Fibroblast of lung (primary cell): ENCODE measurements at regions not wholly inside any gene's neighbourhood (a gene's known extent, or its start where the extent isn't known, plus 50 kb on each side); places are given as distances from the start of the nearest gene placed in this dataset.

ENCODE experiments used
- DNase-seq, 2 donors: peaks; one replicate each; pipeline versions ENCODE4 v3.0.0 to v3.0.0-alpha.2; 2010; ENCODE audit warnings: low read depth in 2 of 2
- H2AFZ ChIP-seq: 2 replicates; pipeline ENCODE4 v1.5.1; 2012; ENCODE audit warnings: low read length, control low read depth, inconsistent platforms
- H3K27ac ChIP-seq: 2 replicates; pipeline ENCODE4 v1.5.1; 2011; ENCODE audit warnings: low read length, control low read depth; ENCODE audit not compliant: insufficient read depth
- H3K27me3 ChIP-seq: 2 replicates; pipeline ENCODE4 v1.5.1; 2011; ENCODE audit warnings: mild to moderate bottlenecking, low read length; ENCODE audit not compliant: control insufficient read depth, insufficient read depth
- H3K36me3 ChIP-seq: 2 replicates; pipeline ENCODE4 v1.5.1; 2011; ENCODE audit warnings: low read length; ENCODE audit not compliant: control insufficient read depth, insufficient read depth
- H3K4me1 ChIP-seq: 2 replicates; pipeline ENCODE4 v1.5.1; 2011; ENCODE audit warnings: low read length; ENCODE audit not compliant: control insufficient read depth, insufficient read depth; ENCODE audit errors: extremely low read depth
- H3K4me2 ChIP-seq: 2 replicates; pipeline ENCODE4 v1.5.1; 2011; ENCODE audit warnings: low read length, control low read depth; ENCODE audit not compliant: insufficient read depth; ENCODE audit errors: extremely low read depth
- H3K4me3 ChIP-seq, 4 experiments: fragments of 200-600 bp in 1 of 4; sonication (generic) in 1 of 4; replicated peaks in 1 of 4; 2 replicates each; pipeline ENCODE4 v1.5.1; 2011 to 2016; ENCODE audit warnings: low read length in 4 of 4, low read depth in 3 of 4, mild to moderate bottlenecking in 3 of 4, control low read depth in 2 of 4, inconsistent platforms in 1 of 4, mixed read lengths in 1 of 4; ENCODE audit not compliant: insufficient read depth in 1 of 4; ENCODE audit errors: control extremely low read depth in 1 of 4
- H3K79me2 ChIP-seq: 2 replicates; pipeline ENCODE4 v1.5.1; 2012; ENCODE audit warnings: mild to moderate bottlenecking, low read length, inconsistent platforms; ENCODE audit not compliant: control insufficient read depth, insufficient read depth
- H3K9ac ChIP-seq: 2 replicates; pipeline ENCODE4 v1.5.1; 2011; ENCODE audit warnings: mild to moderate bottlenecking, low read length, control low read depth; ENCODE audit not compliant: insufficient read depth
- H3K9me3 ChIP-seq: 2 replicates; pipeline ENCODE4 v1.5.1; 2012; ENCODE audit warnings: low read depth, low read length; ENCODE audit not compliant: control insufficient read depth, insufficient read depth
- H4K20me1 ChIP-seq: 2 replicates; pipeline ENCODE4 v1.5.1; 2011; ENCODE audit warnings: low read length; ENCODE audit not compliant: control insufficient read depth, insufficient read depth; ENCODE audit errors: extremely low read depth
- EZH2 ChIP-seq: IDR thresholded peaks from 2 replicates; pipeline ENCODE4 v1.5.1; 2012; ENCODE audit warnings: low read length, control low read depth, mild to moderate bottlenecking; ENCODE audit errors: missing control alignments
- TF ChIP-seq, protein P1 (sequence below), 2 donors: IDR thresholded peaks in 1 of 2; conservative IDR thresholded peaks in 1 of 2; 1 replicate in 1 of 2; 2 replicates in 1 of 2; pipeline ENCODE4 v1.5.1; 2011 to 2012; ENCODE audit warnings: low read length in 2 of 2, control low read depth in 1 of 2, inconsistent platforms in 1 of 2, low read depth in 1 of 2, mild to moderate bottlenecking in 1 of 2

GRCh38 chr3:16114429-16114828 is 60.1 kb upstream of the GALNT15 start:
- Histone ChIP-seq H3K9me3 (no peaks in the 10 kb centered on the region), H3K4me1 (peaks cover 14% of the 10 kb centered on the region), H3K4me3 (no peak overlapping the region), H2AFZ (no peak overlapping the region), H3K4me2 (no peak overlapping the region), H3K27me3 (no peaks in the 10 kb centered on the region), H3K79me2 (no peaks in the 10 kb centered on the region), H4K20me1 (no peaks in the 10 kb centered on the region), H3K36me3 (no peaks in the 10 kb centered on the region), H3K27ac (peak overlapping the region; percentile 81), H3K9ac (no peak overlapping the region)
- TF ChIP-seq EZH2 = no peak
- TF ChIP-seq, protein P1, sequence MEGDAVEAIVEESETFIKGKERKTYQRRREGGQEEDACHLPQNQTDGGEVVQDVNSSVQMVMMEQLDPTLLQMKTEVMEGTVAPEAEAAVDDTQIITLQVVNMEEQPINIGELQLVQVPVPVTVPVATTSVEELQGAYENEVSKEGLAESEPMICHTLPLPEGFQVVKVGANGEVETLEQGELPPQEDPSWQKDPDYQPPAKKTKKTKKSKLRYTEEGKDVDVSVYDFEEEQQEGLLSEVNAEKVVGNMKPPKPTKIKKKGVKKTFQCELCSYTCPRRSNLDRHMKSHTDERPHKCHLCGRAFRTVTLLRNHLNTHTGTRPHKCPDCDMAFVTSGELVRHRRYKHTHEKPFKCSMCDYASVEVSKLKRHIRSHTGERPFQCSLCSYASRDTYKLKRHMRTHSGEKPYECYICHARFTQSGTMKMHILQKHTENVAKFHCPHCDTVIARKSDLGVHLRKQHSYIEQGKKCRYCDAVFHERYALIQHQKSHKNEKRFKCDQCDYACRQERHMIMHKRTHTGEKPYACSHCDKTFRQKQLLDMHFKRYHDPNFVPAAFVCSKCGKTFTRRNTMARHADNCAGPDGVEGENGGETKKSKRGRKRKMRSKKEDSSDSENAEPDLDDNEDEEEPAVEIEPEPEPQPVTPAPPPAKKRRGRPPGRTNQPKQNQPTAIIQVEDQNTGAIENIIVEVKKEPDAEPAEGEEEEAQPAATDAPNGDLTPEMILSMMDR (conservative IDR thresholded peaks at IDR 0.05 in 1 of 2, IDR thresholded peaks at IDR 0.05 in 1 of 2; ENCODE audit: low read depth in 1 of 2, low read length in 2 of 2) = no peak
- DNase-seq = no peak

DNA sequence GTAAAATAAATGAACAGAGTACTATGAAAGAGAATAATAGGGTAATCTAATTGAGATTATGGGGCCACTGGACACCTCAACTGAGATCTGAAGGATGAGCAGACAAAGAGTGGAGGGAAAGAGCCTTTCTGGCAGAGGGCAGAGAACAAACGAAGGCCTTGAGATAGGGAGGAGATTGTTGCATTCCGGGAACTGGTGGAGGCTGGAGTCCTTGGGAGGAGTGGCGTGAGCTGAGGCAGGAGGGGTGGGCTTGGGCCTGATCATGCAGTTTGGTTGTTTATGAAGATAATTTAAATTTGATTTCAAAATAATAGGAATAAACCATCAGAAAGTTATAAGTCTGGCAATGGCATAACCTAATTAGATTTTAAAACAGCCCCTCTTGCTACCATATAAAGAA is 59.5 kb upstream of the GALNT15 start:
- H3K79me2 ChIP-seq = no peaks in the 10 kb centered on the region
- DNase-seq = no peak
- no peaks in the 10 kb centered on the region for H3K27me3 ChIP-seq
- no peak for TF ChIP-seq EZH2
- TF ChIP-seq, protein P1 (conservative IDR thresholded peaks at IDR 0.05 in 1 of 2, IDR thresholded peaks at IDR 0.05 in 1 of 2; ENCODE audit: low read depth in 1 of 2, low read length in 2 of 2) = no peak
- no peaks in the 10 kb centered on the region for H4K20me1 ChIP-seq
- peaks cover 14% of the 10 kb centered on the region for H3K4me1 ChIP-seq
- H3K27ac ChIP-seq = peak overlapping the region; percentile 81
- H3K4me2 ChIP-seq = no peak overlapping the region
- H2AFZ ChIP-seq = no peak overlapping the region
- H3K9ac ChIP-seq = no peak overlapping the region
- H3K9me3 ChIP-seq = no peaks in the 10 kb centered on the region
- H3K36me3 ChIP-seq = no peaks in the 10 kb centered on the region
- no peak overlapping the region for H3K4me3 ChIP-seq

DNA sequence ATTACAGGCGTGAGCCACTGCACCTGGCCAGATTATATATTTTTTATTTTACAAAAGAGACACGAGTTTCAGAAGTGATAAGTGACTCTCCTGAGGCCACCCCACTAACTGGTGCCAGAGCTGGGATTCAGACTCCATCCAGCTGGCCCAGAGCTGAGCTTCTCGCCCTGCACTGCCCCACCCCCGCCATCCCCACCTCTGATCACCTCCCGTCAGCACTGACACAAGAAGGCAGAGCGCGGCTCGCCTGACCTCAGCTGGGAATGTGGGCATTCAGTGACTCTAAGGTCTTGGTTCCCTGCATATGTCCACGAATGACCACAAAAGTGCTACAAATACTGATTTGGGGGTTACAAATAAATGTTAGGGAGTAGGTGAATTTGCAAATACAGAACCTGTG is 56.1 kb upstream of the GALNT15 start:
- Histone ChIP-seq H3K4me2 (no peak overlapping the region), H2AFZ (no peak overlapping the region), H3K4me1 (peaks cover 6% of the 10 kb centered on the region), H3K9me3 (no peaks in the 10 kb centered on the region), H3K4me3 (no peak overlapping the region), H3K9ac (no peak overlapping the region), H3K36me3 (no peaks in the 10 kb centered on the region), H3K27ac (no peak overlapping the region), H3K27me3 (no peaks in the 10 kb centered on the region), H3K79me2 (no peaks in the 10 kb centered on the region), H4K20me1 (no peaks in the 10 kb centered on the region)
- DNase-seq = no peak
- no peak for TF ChIP-seq EZH2
- TF ChIP-seq, protein P1 (conservative IDR thresholded peaks at IDR 0.05 in 1 of 2, IDR thresholded peaks at IDR 0.05 in 1 of 2; ENCODE audit: low read depth in 1 of 2, low read length in 2 of 2) = no peak
